H1 (cell line): ENCODE measurements at regions not wholly inside any gene's neighbourhood (a gene's known extent, or its start where the extent isn't known, plus 50 kb on each side); places are given as distances from the start of the nearest gene placed in this dataset.

Experiments used
- CTCF ChIP-seq, 3 experiments: IDR thresholded peaks; 1 replicate in 2 of 3; 2 replicates in 1 of 3; pipeline versions ENCODE4 v1.5.1 to v1.6.1; 2011; ENCODE audit warnings: low read length in 3 of 3, mild to moderate bottlenecking in 3 of 3, inconsistent platforms in 2 of 3, low read depth in 1 of 3, moderate library complexity in 1 of 3; ENCODE audit not compliant: insufficient read depth in 1 of 3; ENCODE audit errors: control extremely low read depth in 1 of 3
- EP300 ChIP-seq, 2 experiments: IDR thresholded peaks; 1 replicate in 1 of 2; 2 replicates in 1 of 2; pipeline ENCODE4 v1.6.1; 2011 to 2012; ENCODE audit warnings: low read depth in 2 of 2, low read length in 2 of 2, mild to moderate bottlenecking in 2 of 2, borderline replicate concordance in 1 of 2, inconsistent platforms in 1 of 2, moderate library complexity in 1 of 2
- JUN ChIP-seq: IDR thresholded peaks from 2 replicates; pipeline ENCODE4 v1.6.1; 2011; ENCODE audit warnings: low read depth, mild to moderate bottlenecking, improper control_type of control experiment, low read length
- PHF8 ChIP-seq: fragments of 200-600 bp; sonication (generic); conservative IDR thresholded peaks from 2 replicates; pipeline ENCODE4 v1.7.1; 2012; ENCODE audit warnings: low read depth, mild to moderate bottlenecking, inconsistent platforms, low read length, moderate library complexity
- POLR2A ChIP-seq, 2 experiments: IDR thresholded peaks; 1 replicate in 1 of 2; 2 replicates in 1 of 2; pipeline ENCODE4 v1.6.1; 2011; ENCODE audit warnings: low read depth in 2 of 2, low read length in 2 of 2, mild to moderate bottlenecking in 2 of 2; ENCODE audit errors: control extremely low read depth in 1 of 2
- POLR2AphosphoS5 ChIP-seq: IDR thresholded peaks from 2 replicates; pipeline ENCODE4 v1.6.1; 2011; ENCODE audit warnings: low read depth, low read length
- RAD21 ChIP-seq, 2 experiments: IDR thresholded peaks in 1 of 2; conservative IDR thresholded peaks in 1 of 2; 2 replicates each; pipeline ENCODE4 v1.6.1; 2011; ENCODE audit warnings: low read depth in 2 of 2, low read length in 2 of 2, improper control_type of control experiment in 1 of 2, inconsistent platforms in 1 of 2, mild to moderate bottlenecking in 1 of 2, moderate library complexity in 1 of 2

- TF ChIP-seq POLR2A (IDR thresholded peaks at IDR 0.05; ENCODE audit: control extremely low read depth in 1 of 2, low read depth in 2 of 2, low read length in 2 of 2) = no peak
- TF ChIP-seq POLR2AphosphoS5 = no peak
- no peak for TF ChIP-seq CTCF (IDR thresholded peaks at IDR 0.05; ENCODE audit: control extremely low read depth in 1 of 3, insufficient read depth in 1 of 3, low read depth in 1 of 3, low read length in 3 of 3)
- TF ChIP-seq PHF8 = no peak
- no peak for TF ChIP-seq RAD21 (IDR thresholded peaks at IDR 0.05 in 1 of 2, conservative IDR thresholded peaks at IDR 0.05 in 1 of 2; ENCODE audit: low read depth in 2 of 2, low read length in 2 of 2)
- no peak for TF ChIP-seq EP300 (IDR thresholded peaks at IDR 0.05; ENCODE audit: borderline replicate concordance in 1 of 2, low read depth in 2 of 2, low read length in 2 of 2)
- TF ChIP-seq JUN = no peak
Measured at GRCh38 chr4:151565583-151565982, 156.6 kb downstream of the FHIP1A start.
